GM12878 (cell line): ENCODE measurements at regions not wholly inside any gene's neighbourhood (a gene's known extent, or its start where the extent isn't known, plus 50 kb on each side); places are given as distances from the start of the nearest gene placed in this dataset.

Experiments used
- ATAC-seq: fragments of 200-7000 bp; cut with Tn5 transposase; 3 replicates; pipeline ENCODE4 v1.9.1; 2020; ENCODE audit warnings: mild to moderate bottlenecking, moderate library complexity
- BruUV-seq: library from RNA; stranded (reverse); fragments of 400-500 nt; replicated peaks from 2 replicates; lab custom pipeline; 2021; lab: Mats Ljungman, UMichigan
- CTCF ChIA-PET: fragments of 300-600 bp; sonication (Branson Sonifier 250); formaldehyde crosslinking; extraction: SDS; loops from one replicate; lab custom pipeline; 2021; ENCODE audit warnings: inconsistent platforms; lab: Yijun Ruan, JAX
- POLR2A ChIA-PET: fragments of 350-600 bp; formaldehyde crosslinking; extraction: SDS; loops from one replicate; lab custom pipeline; 2021; ENCODE audit warnings: inconsistent platforms; lab: Charles Lee
- RAD21 ChIA-PET: fragments of 300-600 bp; sonication (Branson Sonifier 250); formaldehyde crosslinking; loops from one replicate; lab custom pipeline; 2023; ENCODE audit warnings: antibody characterized with exemption; ENCODE audit not compliant: unreplicated experiment; lab: Charles Lee
- SMC1A ChIA-PET: fragments of 300-600 bp; sonication (Branson Sonifier 250); formaldehyde crosslinking; loops from one replicate; lab custom pipeline; 2023; ENCODE audit not compliant: unreplicated experiment, uncharacterized antibody; lab: Charles Lee
- DNase-seq: peaks from one replicate; pipeline ENCODE4 v3.0.0-alpha.2; 2011; ENCODE audit warnings: low read depth, low spot score
- FAIRE-seq: peaks from 3 replicates; lab custom pipeline; 2011; peaks lifted over from hg19 to GRCh38; lab: Jason Lieb, UNC
- H2AFZ ChIP-seq: 2 replicates; pipeline ENCODE4 v1.6.0; 2011; ENCODE audit warnings: low read depth, low read length, control low read depth; ENCODE audit not compliant: control insufficient read depth
- H3K27ac ChIP-seq: 2 replicates; pipeline ENCODE4 v1.5.1; 2011; ENCODE audit warnings: control low read depth; ENCODE audit not compliant: control insufficient read depth, insufficient read depth
- H3K27me3 ChIP-seq, 2 experiments: replicated peaks in 1 of 2; 2 replicates each; pipeline versions ENCODE4 v1.6.0 to v1.6.1; 2011; ENCODE audit warnings: low read length in 1 of 2; ENCODE audit not compliant: control insufficient read depth in 2 of 2, insufficient read depth in 2 of 2
- H3K36me3 ChIP-seq, 2 experiments: 2 replicates each; pipeline ENCODE4 v1.5.1; 2011; ENCODE audit warnings: low read length in 1 of 2; ENCODE audit not compliant: control insufficient read depth in 2 of 2, insufficient read depth in 2 of 2
- H3K4me1 ChIP-seq: 2 replicates; pipeline ENCODE4 v1.6.1; 2011; ENCODE audit warnings: mild to moderate bottlenecking, low read length, moderate library complexity, mixed read lengths; ENCODE audit not compliant: control insufficient read depth, insufficient read depth
- H3K4me2 ChIP-seq: 2 replicates; pipeline ENCODE4 v1.6.0; 2011; ENCODE audit warnings: control low read depth; ENCODE audit not compliant: control insufficient read depth, insufficient read depth
- H3K4me3 ChIP-seq: fragments of 200-600 bp; sonication (generic); 2 replicates; pipeline ENCODE4 v1.5.1; 2016
- H3K79me2 ChIP-seq: 2 replicates; pipeline ENCODE4 v1.6.0; 2011; ENCODE audit warnings: low read length; ENCODE audit not compliant: control insufficient read depth, insufficient read depth
- H3K9ac ChIP-seq: 2 replicates; pipeline ENCODE4 v1.8.0; 2011; ENCODE audit warnings: low read length, control low read depth, mixed read lengths; ENCODE audit not compliant: control insufficient read depth, insufficient read depth
- H3K9me3 ChIP-seq: replicated peaks from 3 replicates; pipeline ENCODE4 v1.5.1; 2011; ENCODE audit warnings: mild to moderate bottlenecking, low read length; ENCODE audit not compliant: control insufficient read depth, insufficient read depth
- H4K20me1 ChIP-seq: 2 replicates; pipeline ENCODE4 v1.6.0; 2011; ENCODE audit not compliant: control insufficient read depth, insufficient read depth
- ATF7 ChIP-seq: fragments of 450-650 bp; IDR thresholded peaks from 2 replicates; pipeline ENCODE4 v1.6.1; 2016; ENCODE audit warnings: low read depth, mild to moderate bottlenecking
- CBX3 ChIP-seq: fragments of 200-600 bp; sonication (generic); IDR thresholded peaks from 2 replicates; pipeline ENCODE4 v1.6.1; 2016; ENCODE audit warnings: low read depth, borderline replicate concordance
- ETV6 ChIP-seq, 2 experiments: fragments of 450-650 bp in 1 of 2; IDR thresholded peaks in 1 of 2; conservative IDR thresholded peaks in 1 of 2; 2 replicates each; pipeline ENCODE4 v1.6.1; 2014; ENCODE audit warnings: antibody characterized with exemption in 1 of 2, borderline replicate concordance in 1 of 2, low read depth in 1 of 2, mild to moderate bottlenecking in 1 of 2, moderate library complexity in 1 of 2
- FOXK2 ChIP-seq: fragments of 450-650 bp; IDR thresholded peaks from 2 replicates; pipeline ENCODE4 v1.6.1; 2017; ENCODE audit warnings: mild to moderate bottlenecking, moderate library complexity
- PML ChIP-seq: IDR thresholded peaks from 2 replicates; pipeline ENCODE4 v1.6.1; 2012; ENCODE audit warnings: low read length, inconsistent platforms
- POLR2A ChIP-seq: IDR thresholded peaks from 2 replicates; pipeline ENCODE4 v1.6.1; 2011; ENCODE audit warnings: low read depth, mild to moderate bottlenecking, low read length
- POLR2AphosphoS2 ChIP-seq: IDR thresholded peaks from 2 replicates; pipeline ENCODE4 v1.6.1; 2011; ENCODE audit warnings: low read depth, mild to moderate bottlenecking, low read length, improper control_type of control experiment, moderate library complexity
- RAD21 ChIP-seq: IDR thresholded peaks from 2 replicates; pipeline ENCODE4 v1.6.1; 2011; ENCODE audit warnings: mild to moderate bottlenecking, low read depth, low read length, moderate library complexity; ENCODE audit not compliant: insufficient read depth
- REST ChIP-seq: IDR thresholded peaks from 2 replicates; pipeline ENCODE4 v1.6.1; 2012; ENCODE audit warnings: mild to moderate bottlenecking, low read depth, low read length
- SIN3A ChIP-seq: IDR thresholded peaks from 2 replicates; pipeline ENCODE4 v1.6.1; 2012; ENCODE audit warnings: low read depth, low read length, improper control_type of control experiment
- SKIL ChIP-seq: fragments of 450-650 bp; IDR thresholded peaks from 2 replicates; pipeline ENCODE4 v1.6.1; 2017; ENCODE audit warnings: mild to moderate bottlenecking, low read depth, inconsistent platforms; ENCODE audit not compliant: poor library complexity, severe bottlenecking
- SREBF2 ChIP-seq: IDR thresholded peaks from 2 replicates; pipeline ENCODE4 v1.6.1; 2012; ENCODE audit warnings: mild to moderate bottlenecking, low read length
- ZZZ3 ChIP-seq: IDR thresholded peaks from 2 replicates; pipeline ENCODE4 v1.6.1; 2011; ENCODE audit warnings: low read depth; ENCODE audit not compliant: control insufficient read depth, insufficient read length
- WGBS: methylation state at CpG from one replicate; pipeline ENCODE4 v1.1.6; 2016; ENCODE audit warnings: low lambda C conversion rate; ENCODE audit not compliant: insufficient replicate concordance, insufficient coverage; ENCODE audit errors: missing lambda C conversion rate; 5-methylcytosine and 5-hydroxymethylcytosine counted together
- in situ Hi-C: fragments of 300-500 bp; cut with MboI; formaldehyde crosslinking; loops from 9 replicates; pipeline ENCODE4 v1.14.3; 2018; ENCODE audit warnings: mixed read lengths
- intact Hi-C: fragments of 100-400 bp; cut with micrococcal nuclease; formaldehyde crosslinking; loops from one replicate; pipeline ENCODE4 v1.14.2; 2022; ENCODE audit not compliant: unreplicated experiment
- TF ChIP-seq, protein P1 (sequence below): fragments of 450-650 bp; IDR thresholded peaks from 2 replicates; pipeline ENCODE4 v1.6.1; 2016; ENCODE audit warnings: mild to moderate bottlenecking, moderate library complexity, borderline replicate concordance
- TF ChIP-seq, protein P2 (sequence below): IDR thresholded peaks from 2 replicates; pipeline ENCODE4 v1.6.1; 2012; ENCODE audit warnings: low read length, inconsistent platforms

DNA sequence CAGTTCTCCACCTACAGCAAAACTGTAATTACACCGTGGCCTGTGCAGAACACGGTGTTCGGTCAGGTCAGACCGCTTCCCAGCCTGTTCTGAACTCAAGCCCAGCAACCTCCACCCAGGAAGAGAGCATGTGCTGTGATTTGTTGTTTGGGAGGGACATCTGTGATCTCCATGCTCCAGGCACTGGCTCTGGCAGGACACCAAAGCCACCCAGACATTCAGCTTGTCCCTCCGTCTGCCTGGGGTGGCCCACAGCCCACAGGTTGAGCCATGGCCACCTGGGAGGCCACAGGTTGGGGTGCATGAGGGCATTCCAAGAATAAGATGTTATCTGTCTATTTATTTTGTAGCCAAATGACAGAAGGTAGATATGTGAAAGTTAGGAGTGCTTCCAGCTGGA lies 1091.1 kb downstream of the VRK1 start:
- Histone ChIP-seq H2AFZ (no peak overlapping the region), H3K4me2 (no peak overlapping the region), H3K4me1 (no peaks in the 10 kb centered on the region), H3K9ac (no peak overlapping the region), H3K27ac (no peak overlapping the region), H3K9me3 (no peaks in the 10 kb centered on the region; the same call in 2 of the 3 replicates), H3K4me3 (no peak overlapping the region), H3K79me2 (no peaks in the 10 kb centered on the region), H3K27me3 (no peaks in the 10 kb centered on the region), H4K20me1 (no peaks in the 10 kb centered on the region), H3K36me3 (no peaks in the 10 kb centered on the region)
- SMC1A ChIA-PET = no interaction called here
- DNase-seq = no peak
- FAIRE-seq = no peak
- no peak for ATAC-seq
- BruUV-seq = no TSS peak
- RAD21 ChIA-PET = no interaction called here
- POLR2A ChIA-PET = no interaction called here
- in situ Hi-C loops (no loop called here), intact Hi-C loops (no loop called here)
- 25% methylated on average over 5 of the region's 5 CpGs for WGBS
- CTCF ChIA-PET = interaction anchor here (0.6 kb wide), 1 partner anchor 249 kb away, joined by 3 read pairs; no protein-coding TSS in a partner anchor
- TF ChIP-seq ATF7 (no peak), REST (no peak), ETV6 (conservative IDR thresholded peaks at IDR 0.05 in 1 of 2, IDR thresholded peaks at IDR 0.05 in 1 of 2; ENCODE audit: borderline replicate concordance in 1 of 2, low read depth in 1 of 2) (no peak), RAD21 (no peak), FOXK2 (no peak), POLR2AphosphoS2 (no peak), SKIL (no peak), POLR2A (no peak), CBX3 (no peak), ZZZ3 (no peak), SREBF2 (no peak), PML (no peak), SIN3A (no peak)
- TF ChIP-seq, protein P1, sequence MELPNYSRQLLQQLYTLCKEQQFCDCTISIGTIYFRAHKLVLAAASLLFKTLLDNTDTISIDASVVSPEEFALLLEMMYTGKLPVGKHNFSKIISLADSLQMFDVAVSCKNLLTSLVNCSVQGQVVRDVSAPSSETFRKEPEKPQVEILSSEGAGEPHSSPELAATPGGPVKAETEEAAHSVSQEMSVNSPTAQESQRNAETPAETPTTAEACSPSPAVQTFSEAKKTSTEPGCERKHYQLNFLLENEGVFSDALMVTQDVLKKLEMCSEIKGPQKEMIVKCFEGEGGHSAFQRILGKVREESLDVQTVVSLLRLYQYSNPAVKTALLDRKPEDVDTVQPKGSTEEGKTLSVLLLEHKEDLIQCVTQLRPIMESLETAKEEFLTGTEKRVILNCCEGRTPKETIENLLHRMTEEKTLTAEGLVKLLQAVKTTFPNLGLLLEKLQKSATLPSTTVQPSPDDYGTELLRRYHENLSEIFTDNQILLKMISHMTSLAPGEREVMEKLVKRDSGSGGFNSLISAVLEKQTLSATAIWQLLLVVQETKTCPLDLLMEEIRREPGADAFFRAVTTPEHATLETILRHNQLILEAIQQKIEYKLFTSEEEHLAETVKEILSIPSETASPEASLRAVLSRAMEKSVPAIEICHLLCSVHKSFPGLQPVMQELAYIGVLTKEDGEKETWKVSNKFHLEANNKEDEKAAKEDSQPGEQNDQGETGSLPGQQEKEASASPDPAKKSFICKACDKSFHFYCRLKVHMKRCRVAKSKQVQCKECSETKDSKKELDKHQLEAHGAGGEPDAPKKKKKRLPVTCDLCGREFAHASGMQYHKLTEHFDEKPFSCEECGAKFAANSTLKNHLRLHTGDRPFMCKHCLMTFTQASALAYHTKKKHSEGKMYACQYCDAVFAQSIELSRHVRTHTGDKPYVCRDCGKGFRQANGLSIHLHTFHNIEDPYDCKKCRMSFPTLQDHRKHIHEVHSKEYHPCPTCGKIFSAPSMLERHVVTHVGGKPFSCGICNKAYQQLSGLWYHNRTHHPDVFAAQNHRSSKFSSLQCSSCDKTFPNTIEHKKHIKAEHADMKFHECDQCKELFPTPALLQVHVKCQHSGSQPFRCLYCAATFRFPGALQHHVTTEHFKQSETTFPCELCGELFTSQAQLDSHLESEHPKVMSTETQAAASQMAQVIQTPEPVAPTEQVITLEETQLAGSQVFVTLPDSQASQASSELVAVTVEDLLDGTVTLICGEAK = no peak
- TF ChIP-seq, protein P2, sequence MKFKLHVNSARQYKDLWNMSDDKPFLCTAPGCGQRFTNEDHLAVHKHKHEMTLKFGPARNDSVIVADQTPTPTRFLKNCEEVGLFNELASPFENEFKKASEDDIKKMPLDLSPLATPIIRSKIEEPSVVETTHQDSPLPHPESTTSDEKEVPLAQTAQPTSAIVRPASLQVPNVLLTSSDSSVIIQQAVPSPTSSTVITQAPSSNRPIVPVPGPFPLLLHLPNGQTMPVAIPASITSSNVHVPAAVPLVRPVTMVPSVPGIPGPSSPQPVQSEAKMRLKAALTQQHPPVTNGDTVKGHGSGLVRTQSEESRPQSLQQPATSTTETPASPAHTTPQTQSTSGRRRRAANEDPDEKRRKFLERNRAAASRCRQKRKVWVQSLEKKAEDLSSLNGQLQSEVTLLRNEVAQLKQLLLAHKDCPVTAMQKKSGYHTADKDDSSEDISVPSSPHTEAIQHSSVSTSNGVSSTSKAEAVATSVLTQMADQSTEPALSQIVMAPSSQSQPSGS = no peak
